ENCODE measurements at regions not wholly inside any gene's neighbourhood (a gene's known extent, or its start where the extent isn't known, plus 50 kb on each side); places are given as distances from the start of the nearest gene placed in this dataset.

GRCh38 chr5:107118184-107119019 lies 552.3 kb downstream of the EFNA5 start:
- H3K4me3 ChIP-seq (ENCODE audit: low read depth, low read length), result no peak overlapping the region

DNA sequence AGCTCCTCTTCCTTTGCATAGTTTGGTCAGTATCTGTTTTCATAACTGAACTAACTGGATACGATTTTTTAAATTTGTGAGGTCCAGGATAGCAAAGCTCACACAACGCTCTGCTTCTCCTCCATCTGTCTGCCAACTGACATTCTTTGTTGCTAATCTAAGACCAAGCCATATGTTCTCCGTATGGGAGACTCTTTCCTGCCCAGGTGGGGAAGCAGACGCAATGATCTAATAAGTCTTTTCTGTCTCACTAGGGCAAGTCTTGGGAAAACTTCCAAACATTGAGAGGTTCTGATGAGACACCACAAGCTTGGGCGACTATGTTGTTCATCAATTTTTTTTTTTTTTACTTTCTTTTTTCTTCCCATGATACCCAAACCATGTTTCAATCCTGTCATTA lies 558.5 kb downstream of the EFNA5 start:
- no peak overlapping the region for H3K4me3 ChIP-seq (ENCODE audit: low read depth, low read length)
- no peak for DNase-seq (ENCODE audit: low read depth)

More at GRCh38 chr5:107118184-107119019, 552.3 kb downstream of the EFNA5 start:
- no peak for DNase-seq (ENCODE audit: low read depth)

DNA sequence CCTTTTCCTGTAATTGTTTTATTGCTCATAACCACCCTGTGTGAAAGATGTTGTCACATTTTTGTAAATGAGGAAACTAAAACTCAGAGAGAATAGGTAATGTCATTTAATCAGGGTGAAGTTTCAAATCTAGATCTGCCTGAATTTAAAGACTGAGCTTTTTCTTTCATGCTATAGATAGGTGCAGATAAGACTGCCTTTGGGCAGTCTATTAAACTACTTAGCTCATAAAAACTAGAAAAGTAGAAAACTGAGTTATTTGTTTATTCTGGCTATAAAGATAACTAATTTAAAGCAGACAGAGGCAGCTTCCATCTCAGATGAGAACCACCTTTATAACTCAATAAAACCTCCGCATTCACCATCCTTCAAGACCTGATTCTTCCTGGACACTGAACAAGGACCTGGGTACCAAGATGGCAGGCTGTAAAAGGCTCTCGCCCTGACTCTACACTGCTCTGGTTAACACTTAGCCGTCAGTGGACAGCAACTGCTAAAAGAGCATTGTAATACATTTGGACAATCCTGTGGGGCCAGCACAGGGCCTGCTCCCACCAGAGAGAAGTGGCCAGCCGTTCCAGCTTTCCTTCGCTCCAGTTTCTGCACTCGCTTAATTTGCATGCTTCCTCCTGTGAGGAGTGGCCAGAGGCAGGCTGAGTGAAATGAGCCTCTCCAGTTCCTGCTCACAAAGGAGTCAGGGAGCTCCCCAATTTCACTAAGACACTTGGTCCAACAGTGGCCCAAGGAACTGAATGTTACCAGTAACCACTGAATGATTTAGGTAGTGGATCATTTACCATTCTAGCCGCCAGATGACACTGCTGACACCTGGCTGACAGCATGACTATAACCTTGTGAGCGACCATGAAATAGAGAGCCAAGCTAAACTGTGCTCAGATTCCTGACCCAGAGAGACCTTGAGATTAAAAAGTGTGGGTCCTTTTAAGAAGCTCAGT lies 566.4 kb downstream of the EFNA5 start:
- DNase-seq (ENCODE audit: low read depth), result no peak
- H3K4me3 ChIP-seq (ENCODE audit: low read depth, low read length), result no peak overlapping the region

GRCh38 chr5:107103522-107103921 lies 567.2 kb downstream of the EFNA5 start:
- no peak overlapping the region for H3K4me3 ChIP-seq (ENCODE audit: low read depth, low read length)
- DNase-seq (ENCODE audit: low read depth), result no peak

- no peak overlapping the region for H3K4me3 ChIP-seq (ENCODE audit: low read depth, low read length)
- DNase-seq (ENCODE audit: low read depth), result no peak
These were observed 570.6 kb downstream of the EFNA5 start for GRCh38 chr5:107100121-107100520.

- DNase-seq (ENCODE audit: low read depth), result no peak
- H3K4me3 ChIP-seq (ENCODE audit: low read depth, low read length), result no peak overlapping the region
These were observed 571.2 kb downstream of the EFNA5 start for GRCh38 chr5:107099506-107099905.

DNA sequence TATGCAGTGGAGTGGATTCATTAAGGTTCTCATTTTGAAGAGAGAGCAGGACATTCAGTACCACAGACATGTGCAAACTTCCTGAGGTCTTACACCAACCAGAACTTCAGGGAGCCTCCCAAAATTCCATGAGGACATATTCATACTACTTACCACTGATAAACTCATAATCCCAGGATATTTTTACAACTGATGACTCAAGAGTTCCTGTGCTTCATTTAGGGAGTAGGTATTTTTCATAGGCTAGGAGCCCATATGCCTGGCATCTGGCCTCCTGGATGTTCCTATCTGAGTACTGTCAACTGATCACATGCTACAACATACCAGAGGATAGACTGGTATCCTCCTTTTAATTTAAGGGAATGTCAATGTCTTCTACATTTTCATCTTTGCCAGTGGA lies 578.0 kb downstream of the EFNA5 start:
- no peak for DNase-seq (ENCODE audit: low read depth)
- no peak overlapping the region for H3K4me3 ChIP-seq (ENCODE audit: low read depth, low read length)

DNA sequence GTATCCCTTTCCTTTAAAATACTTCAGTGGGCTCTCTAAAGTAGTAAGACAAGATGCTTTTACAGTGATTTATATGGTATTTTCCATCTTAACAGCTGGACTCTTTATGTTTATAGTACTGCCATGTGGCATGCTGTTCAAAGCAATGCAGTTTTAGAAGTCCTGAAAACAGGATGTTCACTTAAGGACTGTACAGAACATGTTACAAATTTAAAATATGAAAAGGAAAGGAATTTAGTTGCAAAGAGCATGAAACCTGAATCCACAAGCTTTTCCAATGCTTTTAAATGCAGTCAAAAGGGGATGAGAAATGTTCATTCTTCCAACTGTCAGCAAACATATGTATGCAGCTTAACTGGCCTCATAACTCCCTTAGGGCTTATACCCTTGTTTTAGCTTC lies 580.2 kb downstream of the EFNA5 start:
- DNase-seq (ENCODE audit: low read depth), result peak; percentile 28
- H3K4me3 ChIP-seq (ENCODE audit: low read depth, low read length), result no peak overlapping the region

- no peak overlapping the region for H3K4me3 ChIP-seq (ENCODE audit: low read depth, low read length)
- DNase-seq (ENCODE audit: low read depth), result no peak
These were observed 581.8 kb downstream of the EFNA5 start for GRCh38 chr5:107088907-107089306.

GRCh38 chr5:107085572-107085971 lies 585.2 kb downstream of the EFNA5 start:
- H3K4me3 ChIP-seq (ENCODE audit: low read depth, low read length), result no peak overlapping the region
- no peak for DNase-seq (ENCODE audit: low read depth)

GRCh38 chr5:107074996-107075395 lies 595.7 kb downstream of the EFNA5 start:
- H3K4me3 ChIP-seq (ENCODE audit: low read depth, low read length), result no peak overlapping the region
- DNase-seq (ENCODE audit: low read depth), result no peak

- H3K4me3 ChIP-seq (ENCODE audit: low read depth, low read length), result no peak overlapping the region
- DNase-seq (ENCODE audit: low read depth), result no peak
These were observed 597.8 kb downstream of the EFNA5 start for GRCh38 chr5:107072967-107073366.

GRCh38 chr5:107072440-107072839 lies 598.3 kb downstream of the EFNA5 start:
- H3K4me3 ChIP-seq (ENCODE audit: low read depth, low read length), result no peak overlapping the region
- no peak for DNase-seq (ENCODE audit: low read depth)

DNA sequence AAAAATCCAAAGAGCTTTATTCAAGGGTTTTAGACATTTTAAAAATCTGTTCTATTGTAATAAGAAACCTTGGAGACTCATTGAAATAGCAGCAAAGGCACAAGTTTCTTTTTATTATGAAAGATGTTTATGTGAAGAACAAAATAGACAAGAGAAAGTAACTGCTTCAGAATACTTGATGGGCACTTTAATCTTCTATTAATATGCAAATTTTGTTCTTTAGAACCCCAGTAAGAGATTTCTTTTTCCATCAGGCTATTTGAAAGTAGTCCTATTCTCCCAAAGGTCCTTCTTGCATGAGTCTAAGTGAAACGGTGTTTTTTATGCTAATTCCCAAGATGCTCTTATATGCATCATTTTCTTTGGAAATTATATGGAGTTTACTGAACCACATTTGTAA lies 602.0 kb downstream of the EFNA5 start:
- H3K4me3 ChIP-seq (ENCODE audit: low read depth, low read length), result no peak overlapping the region

DNA sequence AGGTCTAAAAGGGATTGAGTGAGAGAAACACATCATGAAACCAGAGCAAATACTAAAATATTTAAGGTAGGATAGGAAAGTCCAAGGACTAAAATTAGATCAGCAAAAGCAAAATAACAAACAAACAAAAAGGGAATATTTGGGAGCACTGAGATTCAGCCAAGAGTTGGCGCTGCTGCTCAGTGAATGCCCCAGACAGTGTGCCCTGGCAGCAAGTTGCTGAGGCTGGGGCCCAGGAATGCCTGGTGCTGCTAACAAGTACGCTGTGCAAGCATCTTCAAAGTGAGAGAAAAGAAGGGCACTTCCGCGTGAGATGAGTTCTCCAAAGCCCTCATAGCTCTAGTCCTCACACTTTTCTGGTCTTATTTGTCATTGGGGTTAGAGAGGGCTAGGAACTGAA lies 603.3 kb downstream of the EFNA5 start:
- DNase-seq (ENCODE audit: low read depth), result no peak
- no peak overlapping the region for H3K4me3 ChIP-seq (ENCODE audit: low read depth, low read length)

More for the DNA sequence above, 602.0 kb downstream of the EFNA5 start:
- no peak for DNase-seq (ENCODE audit: low read depth)

GRCh38 chr5:107063511-107063910 lies 607.2 kb downstream of the EFNA5 start:
- no peak overlapping the region for H3K4me3 ChIP-seq (ENCODE audit: low read depth, low read length)
- DNase-seq (ENCODE audit: low read depth), result no peak

- no peak for DNase-seq (ENCODE audit: low read depth)
- no peak overlapping the region for H3K4me3 ChIP-seq (ENCODE audit: low read depth, low read length)
These were observed 611.9 kb downstream of the EFNA5 start for GRCh38 chr5:107058803-107059202.

DNA sequence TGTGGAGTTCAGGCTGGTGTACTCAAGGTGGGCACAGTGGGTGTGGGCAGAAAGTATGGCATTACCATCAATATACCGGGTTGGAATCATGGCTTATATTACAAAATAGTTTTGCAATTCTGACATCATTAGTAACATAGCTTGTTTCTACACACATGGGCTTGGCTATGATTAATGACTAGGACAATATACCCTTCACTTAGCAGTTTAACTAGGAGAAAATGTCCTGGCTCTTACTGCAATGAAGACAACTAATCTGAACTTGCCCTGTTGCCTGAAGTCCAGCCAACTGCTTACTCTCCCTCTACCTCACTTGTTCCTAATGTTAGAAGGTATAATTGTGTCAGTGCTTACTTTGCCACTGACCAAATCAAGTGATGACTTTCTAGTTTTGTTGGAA lies 612.5 kb downstream of the EFNA5 start:
- H3K4me3 ChIP-seq (ENCODE audit: low read depth, low read length), result no peak overlapping the region
- peak; percentile 22 for DNase-seq (ENCODE audit: low read depth)

DNA sequence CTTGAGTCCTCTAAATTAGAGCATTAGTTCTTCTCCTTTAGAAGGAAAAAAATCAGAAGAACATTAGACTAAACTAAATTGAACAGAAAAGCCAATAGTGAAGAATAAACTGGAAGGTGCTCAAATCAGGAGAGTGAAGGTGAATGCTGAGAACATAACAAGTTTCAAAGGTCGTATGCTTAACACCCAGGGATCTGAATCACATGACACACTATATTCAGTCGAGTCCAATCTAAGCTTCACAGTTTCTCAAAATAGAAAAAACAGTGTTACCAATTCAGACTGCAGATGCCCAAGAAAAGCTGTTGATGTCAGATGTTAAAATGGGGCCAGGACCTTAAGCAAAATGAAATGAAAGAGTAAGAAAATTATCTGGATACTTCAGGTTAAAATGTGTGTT lies 614.5 kb downstream of the EFNA5 start:
- no peak overlapping the region for H3K4me3 ChIP-seq (ENCODE audit: low read depth, low read length)
- DNase-seq (ENCODE audit: low read depth), result no peak

GRCh38 chr5:107047048-107047447 lies 623.7 kb downstream of the EFNA5 start:
- DNase-seq (ENCODE audit: low read depth), result no peak

More at GRCh38 chr5:107047048-107047447, 623.7 kb downstream of the EFNA5 start:
- H3K4me3 ChIP-seq (ENCODE audit: low read depth, low read length), result no peak overlapping the region
